DND-41 (cell line): ENCODE measurements at regions not wholly inside any gene's neighbourhood (a gene's known extent, or its start where the extent isn't known, plus 50 kb on each side); places are given as distances from the start of the nearest gene placed in this dataset.

Experiments used
- CTCF ChIP-seq: IDR thresholded peaks from 2 replicates; pipeline ENCODE4 v1.5.1; 2012; ENCODE audit warnings: borderline replicate concordance, low read length, moderate library complexity, mild to moderate bottlenecking; ENCODE audit not compliant: poor library complexity, severe bottlenecking; ENCODE audit errors: extremely low read depth
- EZH2 ChIP-seq: IDR thresholded peaks from 3 replicates; pipeline ENCODE4 v1.6.1; 2012; ENCODE audit warnings: borderline replicate concordance, low read depth, mild to moderate bottlenecking, moderate library complexity, low read length, inconsistent platforms; ENCODE audit not compliant: severe bottlenecking

DNA sequence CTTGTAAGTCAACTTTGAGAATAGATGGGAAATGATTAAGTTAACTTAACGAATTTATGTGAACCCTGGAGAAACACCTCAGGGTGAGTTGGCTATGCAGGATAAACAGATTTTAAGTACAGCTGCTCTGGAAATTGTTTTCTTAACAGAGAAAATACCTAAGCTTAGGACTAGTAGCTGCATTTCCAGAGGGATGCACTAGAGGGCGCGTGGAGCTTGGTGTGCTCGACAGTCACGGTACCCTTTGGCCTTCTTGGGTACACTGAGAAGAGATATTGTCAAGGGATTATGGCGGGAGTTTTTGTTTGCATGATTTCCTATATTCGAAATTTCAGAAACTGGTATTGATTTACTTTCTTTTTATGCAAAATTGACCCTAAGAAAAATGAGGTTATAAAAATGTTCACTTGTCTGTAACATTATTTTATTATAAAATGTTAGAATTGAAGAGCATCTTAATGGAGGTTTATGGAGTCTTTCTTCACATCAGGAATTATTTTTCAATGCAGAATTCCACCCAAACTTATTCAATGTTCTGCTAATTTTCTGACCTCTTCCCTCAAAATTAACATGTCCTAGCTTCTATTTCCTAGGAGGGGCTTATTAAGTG, 58.4 kb upstream of the MYO3A start:
- TF ChIP-seq CTCF = peak; percentile 96
- TF ChIP-seq EZH2 = no peak
